HG03342 (cell line): ENCODE measurements at regions not wholly inside any gene's neighbourhood (a gene's known extent, or its start where the extent isn't known, plus 50 kb on each side); places are given as distances from the start of the nearest gene placed in this dataset.
"Not testable (repeated sequence)": the region's sequence is repeated elsewhere in the genome, so short reads cannot be mapped to it uniquely, and the experiment has no call there.

ENCODE experiments used
- ATAC-seq: cut with Tn5 transposase; IDR thresholded peaks from one replicate; pipeline ENCODE4 v1.9.1; 2021; ENCODE audit warnings: mild to moderate bottlenecking, moderate library complexity; ENCODE audit not compliant: unreplicated experiment

GRCh38 chr11:46188017-46188416 lies 66.8 kb upstream of the PHF21A start:
- no peak for ATAC-seq

DNA sequence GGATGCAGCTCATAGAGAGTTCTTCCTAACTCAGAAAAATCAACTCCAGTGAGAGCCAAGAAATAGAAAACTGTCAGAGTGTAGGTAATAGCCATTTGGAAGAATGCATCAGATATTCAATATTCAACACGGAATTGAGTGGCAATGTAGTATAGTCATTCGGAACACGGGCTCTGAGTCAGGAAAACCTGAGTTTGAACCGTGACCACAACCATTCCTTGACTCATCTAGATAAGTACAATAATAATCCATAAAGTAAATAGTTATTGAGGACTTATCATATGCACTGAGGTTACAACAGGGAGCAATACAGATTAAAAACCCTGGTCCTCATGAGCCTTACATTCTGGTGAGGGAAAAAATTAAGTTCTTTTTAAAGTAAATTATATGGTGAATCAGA lies 62.6 kb upstream of the PHF21A start:
- ATAC-seq: no peak

GRCh38 chr11:46181843-46182424 lies 60.7 kb upstream of the PHF21A start:
- ATAC-seq: no peak

DNA sequence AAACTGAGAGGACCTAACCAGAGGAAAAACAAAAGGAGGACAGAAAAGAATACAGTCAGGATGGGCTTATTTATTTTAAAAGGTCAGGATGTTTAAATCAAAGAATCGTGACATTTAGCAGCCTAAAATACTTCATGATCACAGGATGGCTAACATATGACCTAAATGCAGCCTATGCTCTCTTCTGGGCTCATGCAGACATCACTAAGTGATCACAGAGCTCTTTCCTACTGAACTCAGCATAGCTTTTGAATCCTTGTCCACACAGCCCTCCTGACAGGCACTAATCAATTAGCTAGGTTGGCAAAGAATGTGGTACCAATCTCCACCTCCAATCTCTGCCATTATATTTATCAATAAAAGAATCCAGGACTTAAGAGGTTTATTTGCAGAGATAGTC lies 60.1 kb upstream of the PHF21A start:
- ATAC-seq: no peak

GRCh38 chr11:46180736-46181135 lies 59.5 kb upstream of the PHF21A start:
- ATAC-seq: no peak

DNA sequence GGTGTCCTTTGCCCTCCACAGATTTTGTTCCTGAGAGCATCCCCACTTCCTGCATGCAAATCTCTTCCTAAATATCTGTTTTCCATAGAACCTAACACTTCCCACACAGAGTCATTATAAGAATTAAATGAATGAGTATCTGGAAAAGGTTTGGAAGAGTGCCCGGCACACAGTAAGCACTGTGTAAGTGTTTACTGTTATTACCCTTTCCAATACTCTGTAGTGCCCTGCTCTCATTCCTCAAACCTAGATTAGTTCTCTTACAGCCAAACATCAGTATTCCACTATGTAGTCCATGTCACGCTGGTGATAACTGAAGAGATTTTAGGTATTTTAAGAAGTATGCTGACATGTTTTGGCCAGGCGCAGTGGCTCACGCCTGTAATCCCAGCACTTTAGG lies 57.3 kb upstream of the PHF21A start:
- ATAC-seq: no peak

GRCh38 chr11:46176421-46176820 lies 55.2 kb upstream of the PHF21A start:
- no peak for ATAC-seq

GRCh38 chr11:46175401-46176002 lies 54.2 kb upstream of the PHF21A start:
- no peak for ATAC-seq

- not testable (repeated sequence) for ATAC-seq
These were observed 50.4 kb upstream of the PHF21A start for GRCh38 chr11:46171693-46172092.
